H1 (cell line): ENCODE measurements at regions not wholly inside any gene's neighbourhood (a gene's known extent, or its start where the extent isn't known, plus 50 kb on each side); places are given as distances from the start of the nearest gene placed in this dataset.

Experiments
- CTCF ChIA-PET: fragments of 300-600 bp; sonication (Branson Sonifier 250); formaldehyde crosslinking; loops from one replicate; lab custom pipeline; 2021; ENCODE audit not compliant: partially characterized antibody; lab: Charles Lee
- POLR2A ChIA-PET: fragments of 300-600 bp; sonication (Branson Sonifier 250); formaldehyde crosslinking; loops from one replicate; lab custom pipeline; 2021; ENCODE audit warnings: inconsistent platforms; ENCODE audit not compliant: partially characterized antibody; lab: Charles Lee
- DNase-seq, 2 experiments: peaks; one replicate each; pipeline versions ENCODE4 v3.0.0 to v3.0.0-alpha.2; 2010 to 2022; ENCODE audit warnings: low spot score in 2 of 2, low read depth in 1 of 2, mixed read lengths in 1 of 2
- FAIRE-seq: peaks from 2 replicates; lab custom pipeline; 2011; peaks lifted over from hg19 to GRCh38; lab: Jason Lieb, UNC
- H2AFZ ChIP-seq: 2 replicates; pipeline ENCODE4 v1.8.1; 2012; ENCODE audit warnings: low read length, inconsistent platforms
- H2AK5ac ChIP-seq: 2 replicates; pipeline ENCODE4 v1.6.1; 2013; ENCODE audit warnings: low read depth, low read length
- H2BK120ac ChIP-seq: replicated peaks from 2 replicates; pipeline ENCODE3; 2013; ENCODE audit warnings: low read depth, low read length, inconsistent platforms
- H2BK12ac ChIP-seq: 2 replicates; pipeline ENCODE4 v1.6.1; 2013; ENCODE audit warnings: low read depth, low read length
- H2BK15ac ChIP-seq: 2 replicates; pipeline ENCODE4 v1.6.1; 2013; ENCODE audit warnings: low read length
- H2BK20ac ChIP-seq: 2 replicates; pipeline ENCODE4 v1.6.1; 2013; ENCODE audit warnings: low read length
- H2BK5ac ChIP-seq: 2 replicates; pipeline ENCODE4 v1.6.1; 2013; ENCODE audit warnings: low read depth, low read length
- H3K14ac ChIP-seq: 2 replicates; pipeline ENCODE4 v1.6.1; 2013; ENCODE audit warnings: inconsistent platforms; ENCODE audit not compliant: insufficient read length
- H3K18ac ChIP-seq: 2 replicates; pipeline ENCODE4 v1.6.1; 2013; ENCODE audit warnings: low read length; ENCODE audit errors: extremely low read depth
- H3K23ac ChIP-seq: 2 replicates; pipeline ENCODE4 v1.6.1; 2013; ENCODE audit warnings: inconsistent platforms; ENCODE audit not compliant: insufficient read length
- H3K23me2 ChIP-seq: 2 replicates; pipeline ENCODE4 v1.6.1; 2013; ENCODE audit warnings: low read depth, low read length
- H3K27ac ChIP-seq: 2 replicates; pipeline ENCODE4 v1.6.1; 2011; ENCODE audit warnings: low read depth, low read length, inconsistent platforms
- H3K27me3 ChIP-seq, 4 experiments: replicated peaks in 1 of 4; 1 replicate in 1 of 4; 2 replicates in 3 of 4; pipeline versions ENCODE4 v1.6.1 to v1.8.1; 2011 to 2013; ENCODE audit warnings: low read length in 3 of 4, mild to moderate bottlenecking in 3 of 4, inconsistent platforms in 2 of 4, mixed read lengths in 2 of 4, moderate library complexity in 1 of 4; ENCODE audit not compliant: control insufficient read depth in 3 of 4, insufficient read depth in 3 of 4; ENCODE audit errors: extremely low read depth in 1 of 4
- H3K36me3 ChIP-seq, 4 experiments: 2 replicates each; pipeline versions ENCODE4 v1.6.1 to v1.8.1; 2011 to 2013; ENCODE audit warnings: mild to moderate bottlenecking in 4 of 4, low read length in 3 of 4, moderate library complexity in 2 of 4, control low read depth in 1 of 4, inconsistent platforms in 1 of 4; ENCODE audit not compliant: insufficient read depth in 4 of 4, control insufficient read depth in 2 of 4
- H3K4ac ChIP-seq: replicated peaks from 2 replicates; pipeline ENCODE3; 2013; ENCODE audit warnings: low read length, low read depth, mixed read lengths, inconsistent platforms; ENCODE audit not compliant: insufficient read length
- H3K4me1 ChIP-seq, 4 experiments: replicated peaks in 1 of 4; 1 replicate in 1 of 4; 2 replicates in 3 of 4; pipeline versions ENCODE4 v1.6.1 to v1.8.1; 2011 to 2013; ENCODE audit warnings: low read length in 3 of 4, inconsistent platforms in 2 of 4, mixed read lengths in 1 of 4; ENCODE audit not compliant: insufficient read depth in 4 of 4, control insufficient read depth in 3 of 4
- H3K4me2 ChIP-seq, 2 experiments: 2 replicates each; pipeline versions ENCODE4 v1.6.1 to v1.8.1; 2011 to 2013; ENCODE audit warnings: low read depth in 2 of 2, low read length in 2 of 2, control low read depth in 1 of 2, inconsistent platforms in 1 of 2, mild to moderate bottlenecking in 1 of 2; ENCODE audit not compliant: insufficient read depth in 1 of 2
- H3K4me3 ChIP-seq, 4 experiments: fragments of 200-600, 300-600 bp in 1 of 4; sonication (generic), shearing (Covaris generic), sonication (Bioruptor Twin) in 1 of 4; 2 replicates each; pipeline versions ENCODE4 v1.5.1 to v1.8.1; 2011 to 2016; ENCODE audit warnings: low read length in 4 of 4, low read depth in 3 of 4, control low read depth in 2 of 4, inconsistent platforms in 2 of 4, mild to moderate bottlenecking in 2 of 4, mixed read lengths in 1 of 4, moderate library complexity in 1 of 4; ENCODE audit not compliant: insufficient read depth in 2 of 4; ENCODE audit errors: extremely low read depth in 1 of 4
- H3K56ac ChIP-seq: replicated peaks from 2 replicates; pipeline ENCODE3; 2013; ENCODE audit warnings: low read depth, mild to moderate bottlenecking, mixed read lengths, low read length, inconsistent platforms; ENCODE audit not compliant: insufficient read length
- H3K79me1 ChIP-seq: 2 replicates; pipeline ENCODE4 v1.6.1; 2013; ENCODE audit warnings: low read depth, low read length, control low read depth
- H3K79me2 ChIP-seq, 2 experiments: 2 replicates each; pipeline versions ENCODE4 v1.6.1 to v1.8.1; 2012 to 2013; ENCODE audit warnings: low read length in 2 of 2, mild to moderate bottlenecking in 2 of 2, inconsistent platforms in 1 of 2; ENCODE audit not compliant: insufficient read depth in 2 of 2, control insufficient read depth in 1 of 2
- H3K9ac ChIP-seq, 4 experiments: replicated peaks in 1 of 4; 1 replicate in 1 of 4; 2 replicates in 3 of 4; pipeline versions ENCODE4 v1.6.1 to v1.8.1; 2011 to 2013; ENCODE audit warnings: low read depth in 3 of 4, low read length in 3 of 4, control low read depth in 2 of 4, mild to moderate bottlenecking in 2 of 4, moderate library complexity in 2 of 4, inconsistent platforms in 1 of 4; ENCODE audit errors: extremely low read depth in 1 of 4
- H3K9me3 ChIP-seq, 2 experiments: 2 replicates each; pipeline versions ENCODE4 v1.6.1 to v1.8.1; 2012 to 2013; ENCODE audit warnings: mild to moderate bottlenecking in 2 of 2, moderate library complexity in 2 of 2, control low read depth in 1 of 2, inconsistent platforms in 1 of 2, low read depth in 1 of 2, low read length in 1 of 2, mixed read lengths in 1 of 2; ENCODE audit not compliant: insufficient read depth in 2 of 2
- H4K20me1 ChIP-seq, 2 experiments: replicated peaks in 1 of 2; 2 replicates each; pipeline versions ENCODE3 to v1.8.1; 2011 to 2013; ENCODE audit warnings: inconsistent platforms in 2 of 2, low read length in 2 of 2, mild to moderate bottlenecking in 1 of 2; ENCODE audit not compliant: insufficient read depth in 2 of 2, control insufficient read depth in 1 of 2
- H4K5ac ChIP-seq: 2 replicates; pipeline ENCODE4 v1.6.1; 2013; ENCODE audit warnings: low read length, low read depth, mixed read lengths, inconsistent platforms; ENCODE audit not compliant: insufficient read length
- H4K8ac ChIP-seq: 2 replicates; pipeline ENCODE4 v1.8.0; 2013; ENCODE audit warnings: mild to moderate bottlenecking, moderate library complexity, low read length, inconsistent platforms; ENCODE audit not compliant: insufficient read depth; ENCODE audit errors: extremely low read depth
- H4K91ac ChIP-seq: replicated peaks from 2 replicates; pipeline ENCODE3; 2013; ENCODE audit warnings: low read length, mixed read lengths, inconsistent platforms; ENCODE audit not compliant: insufficient read length
- RAD21 ChIP-seq, 2 experiments: IDR thresholded peaks in 1 of 2; conservative IDR thresholded peaks in 1 of 2; 2 replicates each; pipeline ENCODE4 v1.6.1; 2011; ENCODE audit warnings: low read depth in 2 of 2, low read length in 2 of 2, improper control_type of control experiment in 1 of 2, inconsistent platforms in 1 of 2, mild to moderate bottlenecking in 1 of 2, moderate library complexity in 1 of 2
- SRF ChIP-seq: IDR thresholded peaks from 2 replicates; pipeline ENCODE4 v1.6.1; 2011; ENCODE audit warnings: mild to moderate bottlenecking, low read depth, low read length, moderate library complexity
- WGBS, 2 experiments: shearing (Covaris generic) in 1 of 2; methylation state at CpG; one replicate each; pipeline versions ENCODE4 v1.1.6 to v1.1.7; 2013 to 2015; ENCODE audit warnings: low lambda C conversion rate in 2 of 2, mixed read lengths in 2 of 2, inconsistent platforms in 1 of 2, low coverage in 1 of 2, missing lambda C conversion rate in 1 of 2; ENCODE audit not compliant: insufficient replicate concordance in 2 of 2, insufficient coverage in 1 of 2, insufficient read length in 1 of 2; ENCODE audit errors: extremely low coverage in 1 of 2, missing lambda C conversion rate in 1 of 2; 5-methylcytosine and 5-hydroxymethylcytosine counted together
- TF ChIP-seq, protein P1 (sequence below): IDR thresholded peaks from 2 replicates; pipeline ENCODE4 v1.6.1; 2011; ENCODE audit warnings: low read length, improper control_type of control experiment

GRCh38 chr12:41923351-41923750, 221.3 kb downstream of the GXYLT1 start:
- Histone ChIP-seq H3K27ac (no peak overlapping the region), H3K4me3 (no peak overlapping the region), H3K18ac (no peak overlapping the region), H3K4me1 (peaks cover 0 to 9% (median 3%) of the 10 kb centered on the region in 4 experiments; a peak in 3 of 7 replicates), H4K5ac (no peak overlapping the region), H3K27me3 (0 out of 7 replicates have a peak, but pooled peaks cover 0 to 3% (median 0%) of the 10 kb centered on the region in 4 experiments), H4K20me1 (no peaks in the 10 kb centered on the region), H3K79me2 (no peaks in the 10 kb centered on the region), H2AK5ac (no peak overlapping the region), H3K36me3 (no peaks in the 10 kb centered on the region), H3K14ac (no peak overlapping the region), H3K79me1 (no peaks in the 10 kb centered on the region), H2BK12ac (no peak overlapping the region), H2BK20ac (no peak overlapping the region), H3K9ac (no peak overlapping the region), H2BK15ac (no peak overlapping the region), H4K8ac (no peak overlapping the region), H3K23me2 (no peaks in the 10 kb centered on the region), H3K4ac (no peak overlapping the region), H2BK5ac (no peak overlapping the region), H2BK120ac (no peak overlapping the region), H3K4me2 (no peak overlapping the region), H2AFZ (no peak overlapping the region), H3K56ac (no peak overlapping the region), H3K9me3 (no peaks in the 10 kb centered on the region), H3K23ac (no peak overlapping the region), H4K91ac (no peak overlapping the region)
- ChIA-PET POLR2A (no interaction called here), CTCF (no interaction called here)
- FAIRE-seq, result no peak
- WGBS, 2 experiments, result 90% methylated on average over 2 of the region's 2 CpGs; no CpG with 5 or more reads in 1 of the 2 experiments
- TF ChIP-seq SRF, result no peak
- TF ChIP-seq, protein P1, sequence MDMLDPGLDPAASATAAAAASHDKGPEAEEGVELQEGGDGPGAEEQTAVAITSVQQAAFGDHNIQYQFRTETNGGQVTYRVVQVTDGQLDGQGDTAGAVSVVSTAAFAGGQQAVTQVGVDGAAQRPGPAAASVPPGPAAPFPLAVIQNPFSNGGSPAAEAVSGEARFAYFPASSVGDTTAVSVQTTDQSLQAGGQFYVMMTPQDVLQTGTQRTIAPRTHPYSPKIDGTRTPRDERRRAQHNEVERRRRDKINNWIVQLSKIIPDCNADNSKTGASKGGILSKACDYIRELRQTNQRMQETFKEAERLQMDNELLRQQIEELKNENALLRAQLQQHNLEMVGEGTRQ, result no peak
- no peak for TF ChIP-seq RAD21 (IDR thresholded peaks at IDR 0.05 in 1 of 2, conservative IDR thresholded peaks at IDR 0.05 in 1 of 2; ENCODE audit: low read depth in 2 of 2, low read length in 2 of 2)
- no peak for DNase-seq
